CD14-positive monocyte (primary cell): ENCODE measurements at regions not wholly inside any gene's neighbourhood (a gene's known extent, or its start where the extent isn't known, plus 50 kb on each side); places are given as distances from the start of the nearest gene placed in this dataset.

Source experiments
- DNase-seq, 3 donors: peaks; one replicate each; pipeline ENCODE4 v3.0.0-alpha.2; 2011 to 2022
- H2AFZ ChIP-seq: 2 replicates; pipeline ENCODE4 v1.6.0; 2012; ENCODE audit warnings: mild to moderate bottlenecking, low read depth, low read length, inconsistent platforms; ENCODE audit not compliant: insufficient read depth, poor library complexity, severe bottlenecking
- H3K27ac ChIP-seq, 2 donors: 1 replicate in 1 of 2; 2 replicates in 1 of 2; pipeline ENCODE4 v1.5.1; 2012 to 2013; ENCODE audit warnings: low read length in 2 of 2, control low read depth in 1 of 2, inconsistent platforms in 1 of 2, low read depth in 1 of 2, mild to moderate bottlenecking in 1 of 2
- H3K27me3 ChIP-seq, 2 donors: one replicate each; pipeline versions ENCODE4 v1.6.0 to v1.6.1; 2011 to 2013; ENCODE audit warnings: low read length in 2 of 2; ENCODE audit not compliant: control insufficient read depth in 2 of 2, insufficient read depth in 2 of 2
- H3K36me3 ChIP-seq, 2 donors: replicated peaks in 1 of 2; 1 replicate in 1 of 2; 2 replicates in 1 of 2; pipeline versions ENCODE4 v1.5.1 to v1.6.1; 2012 to 2013; ENCODE audit warnings: low read length in 2 of 2, control low read depth in 1 of 2, inconsistent platforms in 1 of 2, mild to moderate bottlenecking in 1 of 2; ENCODE audit not compliant: insufficient read depth in 2 of 2, control insufficient read depth in 1 of 2
- H3K4me1 ChIP-seq, 2 donors: 1 replicate in 1 of 2; 2 replicates in 1 of 2; pipeline versions ENCODE4 v1.5.1 to v1.6.1; 2012 to 2013; ENCODE audit warnings: low read length in 2 of 2, control low read depth in 1 of 2, inconsistent platforms in 1 of 2, mild to moderate bottlenecking in 1 of 2, moderate library complexity in 1 of 2; ENCODE audit not compliant: insufficient read depth in 2 of 2, control insufficient read depth in 1 of 2
- H3K4me2 ChIP-seq: replicated peaks from 2 replicates; pipeline ENCODE3; 2012; ENCODE audit warnings: low read length, moderate library complexity, mild to moderate bottlenecking; ENCODE audit not compliant: poor library complexity, severe bottlenecking; ENCODE audit errors: extremely low read depth
- H3K4me3 ChIP-seq, 3 experiments: fragments of 200-600 bp in 1 of 3; sonication (generic) in 1 of 3; replicated peaks in 1 of 3; 1 replicate in 2 of 3; 2 replicates in 1 of 3; pipeline ENCODE4 v1.5.1; 2011 to 2013; ENCODE audit warnings: low read length in 3 of 3, mild to moderate bottlenecking in 3 of 3, control low read depth in 2 of 3, low read depth in 2 of 3, inconsistent platforms in 1 of 3, moderate library complexity in 1 of 3
- H3K79me2 ChIP-seq: 2 replicates; pipeline ENCODE4 v1.6.0; 2012; ENCODE audit warnings: mild to moderate bottlenecking, control low read depth, inconsistent platforms, low read length, moderate library complexity; ENCODE audit not compliant: insufficient read depth
- H3K9ac ChIP-seq: 2 replicates; pipeline ENCODE4 v1.6.0; 2017; ENCODE audit warnings: low read length, mild to moderate bottlenecking; ENCODE audit not compliant: insufficient read depth, poor library complexity, severe bottlenecking
- H3K9me3 ChIP-seq, 2 donors: replicated peaks in 1 of 2; 1 replicate in 1 of 2; 2 replicates in 1 of 2; pipeline versions ENCODE4 v1.5.1 to v1.6.1; 2012 to 2013; ENCODE audit warnings: low read length in 2 of 2, control low read depth in 1 of 2; ENCODE audit not compliant: control insufficient read depth in 1 of 2, insufficient read depth in 1 of 2
- H4K20me1 ChIP-seq: 2 replicates; pipeline ENCODE4 v1.6.0; 2012; ENCODE audit warnings: mild to moderate bottlenecking, low read length, control low read depth, moderate library complexity; ENCODE audit not compliant: insufficient read depth
- H3K27ac Mint-ChIP-seq, 7 donors: one replicate each; pipeline ENCODE4 v1.8.0; 2020; ENCODE audit warnings: mild to moderate bottlenecking in 7 of 7, mixed read lengths in 7 of 7, moderate library complexity in 6 of 7, inconsistent platforms in 2 of 7
- H3K27me3 Mint-ChIP-seq, 3 donors: one replicate each; pipeline ENCODE4 v1.8.0; 2021 to 2022; ENCODE audit warnings: low read depth in 3 of 3, mild to moderate bottlenecking in 3 of 3, mixed read lengths in 3 of 3, moderate library complexity in 3 of 3, inconsistent platforms in 1 of 3
- H3K36me3 Mint-ChIP-seq, 2 donors: one replicate each; pipeline ENCODE4 v1.8.0; 2020; ENCODE audit warnings: mixed read lengths in 2 of 2, inconsistent platforms in 1 of 2, mild to moderate bottlenecking in 1 of 2
- H3K4me1 Mint-ChIP-seq: one replicate; pipeline ENCODE4 v1.8.0; 2020; ENCODE audit warnings: mild to moderate bottlenecking, mixed read lengths
- H3K4me3 Mint-ChIP-seq, 2 donors: one replicate each; pipeline ENCODE4 v1.8.0; 2020; ENCODE audit warnings: mild to moderate bottlenecking in 2 of 2, mixed read lengths in 2 of 2, moderate library complexity in 1 of 2
- H3K9me3 Mint-ChIP-seq, 7 donors: one replicate each; pipeline ENCODE4 v1.8.0; 2020 to 2022; ENCODE audit warnings: mixed read lengths in 7 of 7, mild to moderate bottlenecking in 6 of 7, moderate library complexity in 6 of 7, inconsistent platforms in 2 of 7
- WGBS: methylation state at CpG from one replicate; pipeline ENCODE4 v1.1.5; 2013; ENCODE audit warnings: missing lambda C conversion rate; ENCODE audit not compliant: insufficient coverage; 5-methylcytosine and 5-hydroxymethylcytosine counted together
- intact Hi-C, 2 donors: fragments of 100-400 bp; cut with micrococcal nuclease; formaldehyde crosslinking; loops; one replicate each; pipeline versions ENCODE4 v1.15.0 to v1.15.1; 2023
- TF ChIP-seq, protein P1 (sequence below): fragments of 200-600 bp; IDR thresholded peaks from one replicate; pipeline ENCODE4 v1.8.0; 2022; ENCODE audit warnings: antibody characterized with exemption, mild to moderate bottlenecking

DNA sequence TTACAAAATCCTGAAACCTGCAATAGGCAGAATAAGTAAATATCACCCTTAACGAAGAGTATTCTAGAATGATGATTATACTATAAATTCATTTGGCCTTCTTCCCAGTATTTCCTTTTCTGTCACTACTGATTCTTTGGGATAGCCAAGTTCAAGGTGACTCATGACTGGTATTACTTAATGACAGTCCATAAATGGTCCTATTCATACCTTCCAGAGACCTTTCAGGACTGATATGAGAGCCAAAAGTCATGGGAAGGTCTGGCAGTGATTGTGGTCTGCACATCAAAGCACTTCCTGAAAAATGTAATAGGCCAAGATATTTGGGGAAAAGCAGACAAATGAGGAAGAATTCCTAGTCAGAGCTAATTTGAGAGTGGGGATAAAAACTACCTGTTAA lies 239.6 kb upstream of the FAM47A start:
- TF ChIP-seq, protein P1, sequence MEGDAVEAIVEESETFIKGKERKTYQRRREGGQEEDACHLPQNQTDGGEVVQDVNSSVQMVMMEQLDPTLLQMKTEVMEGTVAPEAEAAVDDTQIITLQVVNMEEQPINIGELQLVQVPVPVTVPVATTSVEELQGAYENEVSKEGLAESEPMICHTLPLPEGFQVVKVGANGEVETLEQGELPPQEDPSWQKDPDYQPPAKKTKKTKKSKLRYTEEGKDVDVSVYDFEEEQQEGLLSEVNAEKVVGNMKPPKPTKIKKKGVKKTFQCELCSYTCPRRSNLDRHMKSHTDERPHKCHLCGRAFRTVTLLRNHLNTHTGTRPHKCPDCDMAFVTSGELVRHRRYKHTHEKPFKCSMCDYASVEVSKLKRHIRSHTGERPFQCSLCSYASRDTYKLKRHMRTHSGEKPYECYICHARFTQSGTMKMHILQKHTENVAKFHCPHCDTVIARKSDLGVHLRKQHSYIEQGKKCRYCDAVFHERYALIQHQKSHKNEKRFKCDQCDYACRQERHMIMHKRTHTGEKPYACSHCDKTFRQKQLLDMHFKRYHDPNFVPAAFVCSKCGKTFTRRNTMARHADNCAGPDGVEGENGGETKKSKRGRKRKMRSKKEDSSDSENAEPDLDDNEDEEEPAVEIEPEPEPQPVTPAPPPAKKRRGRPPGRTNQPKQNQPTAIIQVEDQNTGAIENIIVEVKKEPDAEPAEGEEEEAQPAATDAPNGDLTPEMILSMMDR = no peak

DNA sequence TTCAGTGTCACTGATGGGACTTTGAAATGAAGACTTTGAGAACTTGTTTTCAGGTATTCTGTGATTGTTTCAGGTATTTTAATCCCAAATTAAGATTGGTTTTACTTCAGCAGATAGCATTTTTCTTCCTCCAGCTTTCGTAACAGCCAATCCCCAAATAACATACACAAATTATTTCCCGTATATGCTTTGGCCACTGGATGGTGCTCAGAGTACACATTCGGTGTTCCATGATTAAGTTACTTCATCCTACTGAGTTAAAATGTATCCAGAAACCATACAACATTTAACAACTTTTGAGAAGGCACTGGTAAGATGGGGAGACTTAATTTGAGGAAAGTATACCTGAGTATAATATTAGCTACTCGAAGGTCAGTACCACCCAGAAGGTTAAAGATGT lies 233.4 kb upstream of the FAM47A start:
- Histone ChIP-seq H3K4me2 (no peak overlapping the region), H3K4me1 (no peaks in the 10 kb centered on the region), H3K4me3 (no peak overlapping the region), H3K9me3 (no peaks in the 10 kb centered on the region), H3K79me2 (no peaks in the 10 kb centered on the region), H4K20me1 (no peaks in the 10 kb centered on the region), H3K36me3 (no peaks in the 10 kb centered on the region), H2AFZ (no peak overlapping the region), H3K27ac (no peak overlapping the region), H3K9ac (no peak overlapping the region), H3K27me3 (no peaks in the 10 kb centered on the region)
- TF ChIP-seq, protein P1 = no peak
- Mint-ChIP-seq H3K27ac (no peak overlapping the region), H3K9me3 (no peaks in the 10 kb centered on the region), H3K4me1 (no peaks in the 10 kb centered on the region), H3K4me3 (no peak overlapping the region), H3K36me3 (no peaks in the 10 kb centered on the region), H3K27me3 (no peaks in the 10 kb centered on the region)
- 40% methylated on average over 1 of the region's 4 CpGs for WGBS
- no peak for DNase-seq
- intact Hi-C loops = no loop called here

More for the DNA sequence above, 239.6 kb upstream of the FAM47A start:
- H3K27me3 ChIP-seq = no peaks in the 10 kb centered on the region
- H3K4me1 ChIP-seq = no peaks in the 10 kb centered on the region
- no peak overlapping the region for H2AFZ ChIP-seq
- no peaks in the 10 kb centered on the region for H3K79me2 ChIP-seq
- DNase-seq = no peak
- Mint-ChIP-seq H3K27me3 (no peaks in the 10 kb centered on the region), H3K9me3 (peaks cover 0 to 4% (median 0%) of the 10 kb centered on the region in 7 donors), H3K4me1 (no peaks in the 10 kb centered on the region), H3K27ac (no peak overlapping the region), H3K36me3 (no peaks in the 10 kb centered on the region), H3K4me3 (no peak overlapping the region)
- intact Hi-C loops = no loop called here
- H3K36me3 ChIP-seq = no peaks in the 10 kb centered on the region
- H3K4me2 ChIP-seq = no peak overlapping the region
- H3K9me3 ChIP-seq = no peaks in the 10 kb centered on the region
- H3K4me3 ChIP-seq = no peak overlapping the region
- no CpG with 5 or more reads among the region's 1 CpG for WGBS
- H3K27ac ChIP-seq = no peak overlapping the region
- H3K9ac ChIP-seq = no peak overlapping the region
- H4K20me1 ChIP-seq = no peaks in the 10 kb centered on the region
